Omental fat pad (tissue), 3 donors: ENCODE measurements at regions not wholly inside any gene's neighbourhood (a gene's known extent, or its start where the extent isn't known, plus 50 kb on each side); places are given as distances from the start of the nearest gene placed in this dataset.
"Not testable (repeated sequence)": the region's sequence is repeated elsewhere in the genome, so short reads cannot be mapped to it uniquely, and the experiment has no call there.

Experiments used
- ATAC-seq: fragments of 150-250 bp; one replicate; pipeline ENCODE4 v1.9.1; 2016; ENCODE audit warnings: mild to moderate bottlenecking, moderate library complexity; ENCODE audit not compliant: low FRiP score
- DNase-seq: peaks from one replicate; pipeline ENCODE4 v3.0.0-alpha.2; 2019; ENCODE audit warnings: low spot score
- TF ChIP-seq, protein P1 (sequence below), 3 donors: fragments of 450-650 bp; IDR thresholded peaks; one replicate each; pipeline ENCODE4 v1.5.1; 2016 to 2017; ENCODE audit warnings: antibody characterized with exemption in 3 of 3, mild to moderate bottlenecking in 3 of 3, moderate library complexity in 2 of 3

GRCh38 chrX:139023531-139023930 is 312.0 kb upstream of the FGF13 start:
- no peak for DNase-seq
- TF ChIP-seq, protein P1, sequence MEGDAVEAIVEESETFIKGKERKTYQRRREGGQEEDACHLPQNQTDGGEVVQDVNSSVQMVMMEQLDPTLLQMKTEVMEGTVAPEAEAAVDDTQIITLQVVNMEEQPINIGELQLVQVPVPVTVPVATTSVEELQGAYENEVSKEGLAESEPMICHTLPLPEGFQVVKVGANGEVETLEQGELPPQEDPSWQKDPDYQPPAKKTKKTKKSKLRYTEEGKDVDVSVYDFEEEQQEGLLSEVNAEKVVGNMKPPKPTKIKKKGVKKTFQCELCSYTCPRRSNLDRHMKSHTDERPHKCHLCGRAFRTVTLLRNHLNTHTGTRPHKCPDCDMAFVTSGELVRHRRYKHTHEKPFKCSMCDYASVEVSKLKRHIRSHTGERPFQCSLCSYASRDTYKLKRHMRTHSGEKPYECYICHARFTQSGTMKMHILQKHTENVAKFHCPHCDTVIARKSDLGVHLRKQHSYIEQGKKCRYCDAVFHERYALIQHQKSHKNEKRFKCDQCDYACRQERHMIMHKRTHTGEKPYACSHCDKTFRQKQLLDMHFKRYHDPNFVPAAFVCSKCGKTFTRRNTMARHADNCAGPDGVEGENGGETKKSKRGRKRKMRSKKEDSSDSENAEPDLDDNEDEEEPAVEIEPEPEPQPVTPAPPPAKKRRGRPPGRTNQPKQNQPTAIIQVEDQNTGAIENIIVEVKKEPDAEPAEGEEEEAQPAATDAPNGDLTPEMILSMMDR (IDR thresholded peaks at IDR 0.05): no peak
- no peak for ATAC-seq

DNA sequence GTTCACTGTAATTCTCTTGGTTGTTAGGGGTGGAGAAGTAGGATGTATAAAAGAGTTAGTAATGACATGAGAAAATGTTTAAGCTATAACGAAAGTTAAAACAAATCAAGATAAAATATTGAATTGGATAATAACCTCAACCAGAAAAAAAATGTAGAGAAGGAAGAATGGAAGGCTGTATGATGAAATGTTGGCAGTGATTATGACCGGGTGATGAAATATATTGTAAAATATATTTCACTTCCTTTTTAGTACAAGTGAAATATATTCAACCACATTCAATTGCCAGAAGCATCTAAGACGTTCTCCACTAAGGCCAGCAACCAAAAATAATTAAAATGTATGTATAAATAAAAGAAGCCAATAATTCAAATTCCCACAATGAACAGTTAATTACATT is 309.3 kb upstream of the FGF13 start:
- DNase-seq: no peak
- no peak for ATAC-seq
- TF ChIP-seq, protein P1 (IDR thresholded peaks at IDR 0.05): no peak

DNA sequence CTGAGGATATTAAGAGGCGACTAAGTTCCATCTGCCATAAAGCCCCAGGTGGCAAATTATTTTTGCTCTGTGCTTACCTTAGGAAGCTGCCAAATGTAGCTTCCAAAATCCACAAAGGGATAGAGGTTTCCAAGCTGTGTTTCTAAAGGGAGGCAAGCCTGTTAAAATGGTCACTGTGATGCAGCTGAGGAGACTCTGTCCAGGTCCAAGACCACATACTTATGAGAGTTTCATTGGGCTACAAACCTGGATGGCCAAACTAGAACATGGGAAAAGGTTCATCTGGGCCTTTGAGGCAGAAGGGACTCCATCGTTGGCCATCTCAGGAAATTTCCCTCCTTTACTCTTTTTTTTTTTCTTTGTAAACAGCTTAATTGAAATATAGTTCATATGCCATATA is 306.9 kb upstream of the FGF13 start:
- TF ChIP-seq, protein P1 (IDR thresholded peaks at IDR 0.05): no peak
- DNase-seq: no peak
- ATAC-seq: no peak

GRCh38 chrX:139015627-139016026 is 304.1 kb upstream of the FGF13 start:
- TF ChIP-seq, protein P1 (IDR thresholded peaks at IDR 0.05): no peak
- DNase-seq (no peak), ATAC-seq (no peak)

GRCh38 chrX:139008185-139008584 is 296.7 kb upstream of the FGF13 start:
- no peak for DNase-seq
- no peak for ATAC-seq
- TF ChIP-seq, protein P1 (IDR thresholded peaks at IDR 0.05): no peak

DNA sequence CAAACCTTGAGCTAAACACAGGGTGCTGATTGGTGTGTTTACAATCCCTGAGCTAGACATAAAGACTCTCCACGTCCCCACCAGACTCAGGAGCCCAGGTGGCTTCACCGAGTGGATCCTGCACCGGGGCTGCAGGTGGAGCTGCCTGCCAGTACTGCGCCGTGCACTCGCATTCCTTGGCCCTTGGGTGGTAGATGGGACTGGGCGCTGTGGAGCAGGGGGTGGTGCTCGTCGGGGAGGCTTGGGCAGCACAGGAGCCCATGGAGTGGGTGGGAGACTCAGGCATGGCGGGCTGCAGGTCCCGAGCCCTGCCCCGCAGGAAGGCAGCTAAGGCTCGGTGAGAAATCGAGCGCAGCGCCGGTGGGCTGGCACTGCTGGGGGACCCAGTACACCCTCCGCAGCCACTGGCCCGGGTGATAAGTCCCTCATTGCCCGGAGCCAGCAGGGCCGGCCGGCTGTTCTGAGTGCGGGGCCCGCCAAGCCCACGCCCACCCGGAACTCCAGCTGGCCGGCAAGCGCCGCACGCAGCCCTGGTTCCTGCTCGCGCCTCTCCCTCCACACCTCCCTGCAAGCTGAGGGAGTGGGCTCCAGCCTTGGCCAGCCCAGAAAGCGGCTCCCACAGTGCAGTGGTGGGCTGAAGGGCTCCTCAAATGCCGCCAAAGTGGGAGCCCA is 292.5 kb upstream of the FGF13 start:
- DNase-seq, ATAC-seq: not testable (repeated sequence)

- TF ChIP-seq, protein P1 (IDR thresholded peaks at IDR 0.05): no peak
- no peak for DNase-seq
- no peak for ATAC-seq
Measured at GRCh38 chrX:139002319-139002718, 290.8 kb upstream of the FGF13 start.
